SK-N-SH treated with all-trans-retinoic acid at 6 μM for 48 hours (cell line): ENCODE measurements at regions not wholly inside any gene's neighbourhood (a gene's known extent, or its start where the extent isn't known, plus 50 kb on each side); places are given as distances from the start of the nearest gene placed in this dataset.

Source experiments
- ARNTL ChIP-seq: fragments of 450-650 bp; formaldehyde crosslinking; IDR thresholded peaks from 2 replicates; pipeline ENCODE4 v1.5.0; 2020; ENCODE audit warnings: low read depth, mild to moderate bottlenecking, moderate library complexity, borderline replicate concordance
- BACH2 ChIP-seq: fragments of 250-450 bp; sonication (Bioruptor Pico); IDR thresholded peaks from 2 replicates; pipeline ENCODE4 v1.9.0; 2021; ENCODE audit warnings: mild to moderate bottlenecking, borderline replicate concordance
- CREB5 ChIP-seq: fragments of 250-450 bp; sonication (Bioruptor Pico); IDR thresholded peaks from 2 replicates; pipeline ENCODE4 v1.5.1; 2020; ENCODE audit warnings: low read depth, mild to moderate bottlenecking, moderate library complexity
- ESRRG ChIP-seq: fragments of 250-450 bp; sonication (Bioruptor Pico); IDR thresholded peaks from 2 replicates; pipeline ENCODE4 v1.6.1; 2021; ENCODE audit warnings: mild to moderate bottlenecking
- GLIS3 ChIP-seq: fragments of 250-450 bp; sonication (Bioruptor Pico); IDR thresholded peaks from 2 replicates; pipeline ENCODE4 v1.5.0; 2020; ENCODE audit warnings: mild to moderate bottlenecking, moderate library complexity
- ISL1 ChIP-seq: fragments of 250-450 bp; sonication (Bioruptor Pico); IDR thresholded peaks from 2 replicates; pipeline ENCODE4 v2.1.2; 2022; ENCODE audit warnings: mild to moderate bottlenecking, moderate library complexity
- PATZ1 ChIP-seq: fragments of 250-450 bp; sonication (Bioruptor Pico); IDR thresholded peaks from 2 replicates; pipeline ENCODE4 v1.8.0; 2020; ENCODE audit warnings: mild to moderate bottlenecking, moderate library complexity, borderline replicate concordance
- POU6F1 ChIP-seq: fragments of 250-450 bp; sonication (Bioruptor Pico); IDR thresholded peaks from 2 replicates; pipeline ENCODE4 v1.8.0; 2021; ENCODE audit warnings: low read depth, mild to moderate bottlenecking, moderate library complexity, borderline replicate concordance
- RARB ChIP-seq: fragments of 250-450 bp; sonication (Bioruptor Pico); IDR thresholded peaks from 2 replicates; pipeline ENCODE4 v1.8.0; 2021; ENCODE audit warnings: mild to moderate bottlenecking, moderate library complexity
- TSHZ2 ChIP-seq: fragments of 250-450 bp; sonication (Bioruptor Pico); IDR thresholded peaks from 2 replicates; pipeline ENCODE4 v1.5.0; 2020; ENCODE audit warnings: mild to moderate bottlenecking, moderate library complexity
- ZFP30 ChIP-seq: fragments of 450-650 bp; formaldehyde crosslinking; IDR thresholded peaks from 2 replicates; pipeline ENCODE4 v1.5.0; 2022; ENCODE audit warnings: mild to moderate bottlenecking, moderate library complexity
- ZNF70 ChIP-seq: fragments of 450-650 bp; formaldehyde crosslinking; IDR thresholded peaks from 2 replicates; pipeline ENCODE4 v1.5.0; 2020; ENCODE audit warnings: mild to moderate bottlenecking, moderate library complexity
- ZNF8 ChIP-seq: fragments of 450-650 bp; formaldehyde crosslinking; IDR thresholded peaks from 2 replicates; pipeline ENCODE4 v1.5.0; 2020; ENCODE audit warnings: mild to moderate bottlenecking, moderate library complexity

GRCh38 chr2:180655393-180655792, 325.0 kb upstream of the UBE2E3 start:
- TF ChIP-seq ZFP30 (CRISPR knock-in tag) (no peak), ESRRG (CRISPR knock-in tag) (no peak), CREB5 (CRISPR knock-in tag) (no peak), BACH2 (CRISPR knock-in tag) (no peak), ARNTL (CRISPR knock-in tag) (no peak), ZNF70 (no peak), RARB (CRISPR knock-in tag) (no peak), PATZ1 (CRISPR knock-in tag) (no peak), GLIS3 (CRISPR knock-in tag) (no peak), ZNF8 (CRISPR knock-in tag) (no peak), TSHZ2 (CRISPR knock-in tag) (no peak), POU6F1 (CRISPR knock-in tag) (no peak), ISL1 (no peak)
